ENCODE measurements at regions not wholly inside any gene's neighbourhood (a gene's known extent, or its start where the extent isn't known, plus 50 kb on each side); places are given as distances from the start of the nearest gene placed in this dataset.

DNA sequence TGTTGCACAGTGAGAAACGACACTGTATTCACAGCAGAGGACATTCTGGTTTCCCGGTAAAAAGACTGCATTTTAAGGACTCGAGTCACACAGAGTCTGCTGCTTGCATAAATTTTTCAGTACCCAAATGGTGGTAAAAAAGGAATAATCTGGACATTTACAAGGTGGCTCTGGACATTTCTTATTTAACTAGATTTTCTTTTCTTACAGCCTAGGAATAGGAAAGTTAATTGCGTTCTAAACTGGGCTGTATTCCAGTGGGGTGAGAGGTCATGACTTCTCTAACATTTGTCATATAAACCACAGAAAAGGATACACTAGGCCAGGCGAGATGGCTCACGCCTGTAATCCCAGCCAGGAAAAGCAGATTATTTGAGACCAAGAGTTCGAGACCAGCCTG, 237.5 kb upstream of the KLF6 start:
- DNase-seq (ENCODE audit: low read depth), result no peak

DNA sequence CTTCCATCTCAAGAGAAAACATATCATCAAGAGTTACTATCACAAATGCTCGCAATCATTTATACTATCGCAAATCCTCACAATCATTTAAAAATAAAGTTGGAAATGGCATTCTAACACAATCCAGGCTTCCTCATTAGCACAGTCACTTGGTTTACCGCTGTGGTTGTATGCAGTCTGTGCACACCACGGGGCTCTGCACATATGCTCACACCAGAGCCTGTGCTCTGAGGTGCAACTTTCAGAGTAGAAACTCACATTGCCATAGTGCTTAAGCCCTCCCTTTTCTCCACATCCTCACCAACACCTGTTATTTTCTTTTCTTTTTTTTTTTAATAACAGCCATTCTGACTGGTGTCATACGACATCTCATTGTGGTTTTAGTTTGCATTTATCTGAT, 235.6 kb upstream of the KLF6 start:
- DNase-seq (ENCODE audit: low read depth), result no peak

- no peak for DNase-seq (ENCODE audit: low read depth)
Measured at GRCh38 chr10:4018054-4018511, 233.1 kb upstream of the KLF6 start.

- DNase-seq (ENCODE audit: low read depth), result no peak
Measured at GRCh38 chr10:4017336-4017735, 232.3 kb upstream of the KLF6 start.

DNA sequence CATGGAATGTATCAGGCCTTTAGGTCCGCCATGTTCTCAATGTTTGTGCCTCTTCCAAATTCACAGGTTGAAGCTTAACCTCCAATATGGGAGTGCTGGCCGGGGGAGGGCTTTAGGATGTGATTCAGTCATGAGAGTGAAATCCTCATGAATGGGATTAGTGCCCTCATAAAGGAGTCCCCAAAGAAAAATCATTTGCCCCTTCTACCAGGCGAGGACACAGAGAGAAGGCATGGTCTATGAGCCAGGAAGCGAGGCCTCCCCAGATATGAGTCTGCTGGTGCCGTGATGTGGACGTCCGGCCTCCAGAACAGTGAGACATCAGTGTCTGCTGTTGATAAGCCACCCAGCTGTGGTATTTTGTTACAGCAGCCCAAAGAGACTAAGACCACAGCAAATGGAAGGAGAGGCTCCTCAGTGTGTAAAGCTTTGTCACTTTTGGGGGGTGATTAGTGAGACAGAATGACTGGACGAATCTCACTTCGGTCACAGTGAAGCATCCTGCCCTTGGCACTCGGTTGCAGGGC, 231.3 kb upstream of the KLF6 start:
- DNase-seq (ENCODE audit: low read depth), result no peak

GRCh38 chr10:4013651-4014121, 228.7 kb upstream of the KLF6 start:
- peak; percentile 9 for DNase-seq (ENCODE audit: low read depth)

GRCh38 chr10:4012848-4013247, 227.8 kb upstream of the KLF6 start:
- no peak for DNase-seq (ENCODE audit: low read depth)

DNA sequence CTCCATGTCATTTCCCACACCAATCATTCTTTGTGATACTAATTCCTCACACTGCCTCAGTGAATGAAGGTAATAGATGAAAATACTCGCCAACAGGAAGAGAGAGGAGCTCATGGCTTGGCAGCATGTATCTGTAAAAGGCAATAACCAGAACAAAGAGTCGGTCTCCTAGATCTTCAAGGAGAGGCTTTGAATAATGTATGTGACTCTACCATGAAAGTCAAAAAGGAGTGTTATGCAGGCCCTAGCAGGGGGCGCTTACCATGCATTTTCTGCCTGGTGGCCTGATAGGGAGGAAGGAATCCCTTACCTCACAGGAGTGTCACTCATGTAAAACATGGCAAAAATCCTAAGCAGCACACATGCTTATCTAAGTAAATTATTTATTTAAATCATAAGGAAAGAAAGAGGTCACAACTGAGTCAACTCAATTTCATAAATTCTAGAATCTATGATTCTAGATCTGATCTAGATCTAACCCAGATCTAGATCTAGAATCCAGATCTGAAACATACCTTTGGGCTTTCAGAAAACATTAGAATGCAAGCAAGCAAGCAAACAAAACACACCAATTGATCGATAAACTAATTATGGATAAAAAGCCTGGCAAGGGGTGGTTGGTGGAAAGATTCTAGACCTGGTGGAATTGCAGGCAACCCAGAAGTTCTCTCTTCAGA, 226.3 kb upstream of the KLF6 start:
- DNase-seq (ENCODE audit: low read depth), result no peak

GRCh38 chr10:4008676-4009382, 223.8 kb upstream of the KLF6 start:
- DNase-seq (ENCODE audit: low read depth), result no peak

DNA sequence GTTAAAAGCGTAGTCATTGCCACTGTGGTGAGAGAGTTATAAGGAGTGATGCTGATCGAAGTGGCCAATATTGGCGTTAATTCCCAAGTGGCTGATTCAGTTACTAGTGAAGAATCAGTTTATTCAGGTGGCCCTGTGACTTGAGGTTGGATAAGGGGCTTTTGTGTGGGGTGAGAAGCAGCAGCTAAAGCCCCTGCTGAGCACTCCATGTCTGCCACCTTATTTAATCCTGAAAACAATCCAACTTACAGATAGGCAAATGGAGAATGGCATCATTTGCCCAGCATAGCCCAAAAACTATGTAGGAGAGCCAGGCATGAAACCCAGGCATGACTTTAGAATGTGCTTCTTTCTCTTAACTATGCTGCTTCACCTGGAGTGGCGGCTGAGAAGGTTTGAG, 222.8 kb upstream of the KLF6 start:
- DNase-seq (ENCODE audit: low read depth), result no peak

DNA sequence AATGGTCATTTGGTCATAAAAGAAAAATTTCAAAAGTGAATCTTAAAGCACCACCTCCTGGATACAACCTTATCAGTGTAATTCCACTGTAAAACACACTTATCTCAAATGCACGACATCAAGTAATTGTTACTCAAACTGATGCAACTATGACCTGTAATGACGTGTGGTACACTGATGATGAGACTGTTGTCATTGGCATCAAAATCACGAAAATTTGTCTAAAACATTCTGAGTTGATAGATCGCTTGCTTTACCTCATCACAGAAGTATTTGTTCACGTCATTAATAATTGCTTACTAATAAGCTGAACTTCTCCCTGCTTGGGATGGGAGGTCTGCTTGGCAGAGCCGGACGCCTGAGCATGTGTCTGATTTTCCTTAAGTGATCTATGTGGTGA, 221.8 kb upstream of the KLF6 start:
- DNase-seq (ENCODE audit: low read depth), result no peak

GRCh38 chr10:4006051-4006450, 221.0 kb upstream of the KLF6 start:
- no peak for DNase-seq (ENCODE audit: low read depth)

- DNase-seq (ENCODE audit: low read depth), result no peak
Measured at GRCh38 chr10:4004990-4005389, 220.0 kb upstream of the KLF6 start.

DNA sequence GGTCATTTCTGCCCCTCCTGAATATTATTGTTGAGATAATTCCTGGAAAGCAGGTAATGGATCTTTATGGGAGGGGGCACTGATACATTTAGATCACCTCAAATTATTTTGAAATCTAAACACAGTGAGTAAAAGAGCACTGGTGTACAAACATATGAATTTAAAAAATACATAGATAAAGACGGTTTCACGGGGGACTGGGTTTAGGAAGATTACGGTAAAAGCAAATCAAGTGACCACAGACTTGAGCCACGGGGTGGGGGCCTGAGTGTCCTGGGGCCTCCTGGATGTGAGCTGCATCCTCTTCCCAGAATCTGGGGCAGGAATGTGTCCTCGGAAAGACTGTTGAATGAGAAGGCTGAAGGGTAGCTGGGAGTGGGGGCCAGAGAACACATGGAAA, 219.1 kb upstream of the KLF6 start:
- no peak for DNase-seq (ENCODE audit: low read depth)

GRCh38 chr10:4003348-4003973, 218.5 kb upstream of the KLF6 start:
- no peak for DNase-seq (ENCODE audit: low read depth)

GRCh38 chr10:4001811-4002210, 216.8 kb upstream of the KLF6 start:
- no peak for DNase-seq (ENCODE audit: low read depth)

- DNase-seq (ENCODE audit: low read depth), result no peak
Measured at GRCh38 chr10:3999642-4000041, 214.6 kb upstream of the KLF6 start.

GRCh38 chr10:3996697-3997096, 211.7 kb upstream of the KLF6 start:
- DNase-seq (ENCODE audit: low read depth), result no peak

- no peak for DNase-seq (ENCODE audit: low read depth)
Measured at GRCh38 chr10:3995302-3996210, 210.5 kb upstream of the KLF6 start.

- DNase-seq (ENCODE audit: low read depth), result no peak
Measured at GRCh38 chr10:3992382-3993178, 207.6 kb upstream of the KLF6 start.

DNA sequence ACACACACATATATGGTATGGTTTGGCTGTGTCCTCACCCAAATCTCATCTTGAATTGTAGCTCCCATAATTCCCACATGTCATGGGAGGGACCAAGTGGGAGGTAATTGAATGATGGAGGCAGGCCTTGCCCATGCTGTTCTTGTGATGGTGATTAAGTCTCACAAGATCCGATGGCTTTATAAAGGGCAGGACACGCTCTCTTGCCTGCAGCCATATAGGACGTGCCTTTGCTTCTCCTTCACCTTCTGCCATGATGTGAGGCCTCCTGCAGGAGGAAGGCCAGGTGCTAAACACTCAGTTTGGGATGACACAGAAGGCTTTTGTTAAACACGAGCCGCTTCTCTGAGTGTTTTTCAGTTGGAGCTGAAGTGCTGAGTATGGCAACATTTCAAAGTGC, 205.3 kb upstream of the KLF6 start:
- DNase-seq (ENCODE audit: low read depth), result no peak

Measured in stimulated activated CD4-positive, alpha-beta T cell treated with anti-CD3 and anti-CD28 coated beads, Interleukin-2, amount 100 ng/mL, for 4 hours (primary cell).